Adrenal gland (tissue), 9 donors: ENCODE measurements at regions not wholly inside any gene's neighbourhood (a gene's known extent, or its start where the extent isn't known, plus 50 kb on each side); places are given as distances from the start of the nearest gene placed in this dataset.
A peak's percentile ranks its signal among the peaks of the same experiment; 100 is the strongest.
"Not testable (repeated sequence)": the region's sequence is repeated elsewhere in the genome, so short reads cannot be mapped to it uniquely, and the experiment has no call there.

Experiments used
- DNase-seq, 7 donors: peaks; one replicate each; pipeline ENCODE4 v3.0.0-alpha.2; 2019 to 2020
- H3K27ac ChIP-seq, 5 donors: fragments of 200-600 bp; sonication (generic) in 4 of 5; 1 replicate in 3 of 5; 2 replicates in 2 of 5; pipeline versions ENCODE4 v1.5.1 to v1.8.0; 2016 to 2020; ENCODE audit warnings: mild to moderate bottlenecking in 1 of 5
- H3K27me3 ChIP-seq: fragments of 200-600 bp; 2 replicates; pipeline ENCODE4 v1.8.0; 2021
- H3K36me3 ChIP-seq, 2 donors: fragments of 200-600 bp; replicated peaks in 1 of 2; 1 replicate in 1 of 2; 2 replicates in 1 of 2; pipeline versions ENCODE4 v1.5.1 to v1.8.0; 2018 to 2022
- H3K4me1 ChIP-seq, 2 donors: fragments of 200-600 bp; replicated peaks in 1 of 2; 1 replicate in 1 of 2; 2 replicates in 1 of 2; pipeline versions ENCODE4 v1.5.1 to v1.8.0; 2018 to 2021
- H3K4me3 ChIP-seq, 4 donors: fragments of 200-600 bp; sonication (generic) in 3 of 4; one replicate each; pipeline ENCODE4 v1.5.1; 2016 to 2018
- H3K9me3 ChIP-seq, 3 donors: fragments of 200-600 bp; sonication (generic) in 1 of 3; replicated peaks in 1 of 3; 1 replicate in 2 of 3; 2 replicates in 1 of 3; pipeline versions ENCODE4 v1.5.1 to v1.8.0; 2016 to 2021
- CTCF ChIP-seq, 6 experiments: fragments of 450-650 bp in 4 of 6; fragments of 200-600 bp in 2 of 6; sonication (generic) in 1 of 6; IDR thresholded peaks; 1 replicate in 5 of 6; 2 replicates in 1 of 6; pipeline versions ENCODE4 v1.5.1 to v1.8.0; 2016 to 2021; ENCODE audit warnings: antibody characterized with exemption in 6 of 6, mild to moderate bottlenecking in 2 of 6, moderate library complexity in 1 of 6
- POLR2A ChIP-seq, 2 donors: fragments of 450-650 bp; IDR thresholded peaks; one replicate each; pipeline ENCODE4 v1.6.1; 2017; ENCODE audit warnings: antibody characterized with exemption in 2 of 2, mild to moderate bottlenecking in 2 of 2, moderate library complexity in 1 of 2
- WGBS, 4 donors: extraction: QIAGEN DNeasy Blood & Tissue Kit in 2 of 4; methylation state at CpG; one replicate each; pipeline versions ENCODE4 v1.1.5 to v1.1.7; 2013 to 2017; 5-methylcytosine and 5-hydroxymethylcytosine counted together
- intact Hi-C, 2 donors: fragments of 100-400 bp; cut with DNase I; formaldehyde crosslinking; loops; one replicate each; pipeline versions ENCODE4 v1.14.1 to v1.15.0; 2022 to 2023
- donor health status: healthy with polysubstance abuse.
- donor health status: Bipolar disorder and iron deficiency.
- donor health status: DM: yes; HTN: yes; CAD: no.
- donor health status: DM: no; HTN: no; CAD: no.
- donor health status: DM: no; HTN: no; CAD: no.

GRCh38 chr6:80872199-80872950 lies 765.9 kb downstream of the BCKDHB start:
- no peak for TF ChIP-seq POLR2A (IDR thresholded peaks at IDR 0.05)
- TF ChIP-seq CTCF (IDR thresholded peaks at IDR 0.05): no peak
- peak in 4 of 7 donors; percentile 16 to 31 (median 19) for DNase-seq
- 68 to 76% (median 72%) methylated on average over 3 of the region's 3 CpGs for WGBS, 4 donors
- no peaks in the 10 kb centered on the region for H3K36me3 ChIP-seq
- H3K9me3 ChIP-seq: peaks cover 0 to 5% (median 3%) of the 10 kb centered on the region in 3 donors
- no peaks in the 10 kb centered on the region for H3K27me3 ChIP-seq
- H3K4me3 ChIP-seq: no peak overlapping the region
- H3K4me1 ChIP-seq: no peaks in the 10 kb centered on the region
- no peak overlapping the region for H3K27ac ChIP-seq
- intact Hi-C loops: no loop called here

DNA sequence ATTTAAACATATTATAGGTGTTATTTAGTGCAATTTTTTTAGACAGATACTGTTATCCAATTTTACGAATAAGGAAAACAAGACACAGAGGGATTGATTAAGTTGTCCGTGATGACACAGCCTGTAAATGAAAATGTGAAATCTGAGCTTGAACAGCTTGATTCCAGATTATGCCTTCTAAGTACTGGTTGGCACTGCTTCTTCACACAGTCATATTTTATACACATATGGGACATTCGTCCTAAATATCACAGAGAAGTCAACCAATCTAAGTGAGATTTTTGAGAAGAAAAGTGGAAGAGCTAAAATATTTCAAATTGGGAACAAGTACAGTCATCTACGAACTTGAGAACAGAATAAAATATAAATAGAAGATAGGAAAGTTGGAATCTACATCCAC lies 756.3 kb downstream of the BCKDHB start:
- intact Hi-C loops: no loop called here
- no peak overlapping the region for H3K4me3 ChIP-seq
- H3K27ac ChIP-seq: no peak overlapping the region
- no peaks in the 10 kb centered on the region for H3K36me3 ChIP-seq
- H3K27me3 ChIP-seq: no peaks in the 10 kb centered on the region
- DNase-seq: no peak
- TF ChIP-seq CTCF (IDR thresholded peaks at IDR 0.05): no peak
- no peak for TF ChIP-seq POLR2A (IDR thresholded peaks at IDR 0.05)
- no peaks in the 10 kb centered on the region for H3K4me1 ChIP-seq
- H3K9me3 ChIP-seq: no peaks in the 10 kb centered on the region
- 68 to 76% (median 72%) methylated on average over 4 of the region's 4 CpGs for WGBS, 4 donors

GRCh38 chr6:80860107-80860506 lies 753.6 kb downstream of the BCKDHB start:
- intact Hi-C loops: no loop called here
- TF ChIP-seq POLR2A (IDR thresholded peaks at IDR 0.05) (no peak), CTCF (IDR thresholded peaks at IDR 0.05) (no peak)

DNA sequence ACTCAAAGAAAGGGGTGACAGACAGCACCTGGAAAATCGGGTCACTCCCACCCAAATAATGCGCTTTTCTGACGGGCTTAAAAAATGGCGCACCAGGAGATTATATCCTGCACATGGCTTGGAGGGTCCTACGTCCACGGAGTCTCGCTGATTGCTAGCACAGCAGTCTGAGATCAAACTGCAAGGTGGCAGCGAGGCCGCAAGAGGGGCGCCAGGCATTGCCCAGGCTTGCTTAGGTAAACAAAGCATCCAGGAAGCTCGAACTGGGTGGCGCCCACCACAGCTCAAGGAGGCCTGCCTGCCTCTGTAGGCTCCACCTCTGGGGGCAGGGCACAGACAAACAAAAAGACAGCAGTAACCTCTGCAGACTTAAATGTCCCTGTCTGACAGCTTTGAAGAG lies 741.5 kb downstream of the BCKDHB start:
- intact Hi-C loops, H3K27ac ChIP-seq, H3K4me1 ChIP-seq, H3K36me3 ChIP-seq, H3K27me3 ChIP-seq, DNase-seq, H3K9me3 ChIP-seq, H3K4me3 ChIP-seq: not testable (repeated sequence)
- WGBS, 4 donors: 84 to 96% (median 89%) methylated on average over 3 to 12 of the region's 12 CpGs

More at GRCh38 chr6:80860107-80860506, 753.6 kb downstream of the BCKDHB start:
- H3K4me1 ChIP-seq: no peaks in the 10 kb centered on the region
- no peaks in the 10 kb centered on the region for H3K36me3 ChIP-seq
- no peaks in the 10 kb centered on the region for H3K27me3 ChIP-seq
- H3K9me3 ChIP-seq: no peaks in the 10 kb centered on the region
- H3K4me3 ChIP-seq: no peak overlapping the region
- WGBS, 4 donors: 85 to 90% (median 86%) methylated on average over 2 of the region's 2 CpGs
- no peak overlapping the region for H3K27ac ChIP-seq
- DNase-seq: no peak

- TF ChIP-seq POLR2A (IDR thresholded peaks at IDR 0.05): no peak
- no peak for TF ChIP-seq CTCF (IDR thresholded peaks at IDR 0.05)
- DNase-seq: no peak
- no peak overlapping the region for H3K4me3 ChIP-seq
- H3K4me1 ChIP-seq: no peaks in the 10 kb centered on the region
- 80 to 89% (median 81%) methylated on average over 3 of the region's 3 CpGs for WGBS, 4 donors
- H3K9me3 ChIP-seq: no peaks in the 10 kb centered on the region
- intact Hi-C loops: no loop called here
- no peaks in the 10 kb centered on the region for H3K36me3 ChIP-seq
- no peaks in the 10 kb centered on the region for H3K27me3 ChIP-seq
- H3K27ac ChIP-seq: no peak overlapping the region
These were observed 725.9 kb downstream of the BCKDHB start for GRCh38 chr6:80832337-80832736.
